SK-N-SH (cell line): ENCODE measurements at regions not wholly inside any gene's neighbourhood (a gene's known extent, or its start where the extent isn't known, plus 50 kb on each side); places are given as distances from the start of the nearest gene placed in this dataset.

Experiments used
- CTCF ChIP-seq: fragments of 200-600 bp; sonication (generic); IDR thresholded peaks from 2 replicates; pipeline ENCODE4 v1.6.1; 2017; ENCODE audit warnings: antibody characterized with exemption, mild to moderate bottlenecking, moderate library complexity
- EZH2phosphoT487 ChIP-seq: fragments of 200-600 bp; sonication (generic); IDR thresholded peaks from 2 replicates; pipeline ENCODE4 v1.6.1; 2017; ENCODE audit warnings: low read depth, mixed run types, mild to moderate bottlenecking, antibody characterized with exemption, moderate library complexity, borderline replicate concordance
- IRF3 ChIP-seq: fragments of 150-350 bp; IDR thresholded peaks from 2 replicates; pipeline ENCODE4 v1.6.1; 2016; ENCODE audit warnings: mild to moderate bottlenecking, low read depth, low read length
- JUND ChIP-seq: IDR thresholded peaks from 2 replicates; pipeline ENCODE4 v1.4.0; 2012
- POLR2AphosphoS5 ChIP-seq: IDR thresholded peaks from 2 replicates; pipeline ENCODE4 v1.6.1; 2012; ENCODE audit warnings: low read depth, low read length
- RAD21 ChIP-seq: IDR thresholded peaks from 2 replicates; pipeline ENCODE4 v1.6.1; 2012; ENCODE audit warnings: mild to moderate bottlenecking, low read length
- REST ChIP-seq: IDR thresholded peaks from 2 replicates; pipeline ENCODE4 v1.6.1; 2012; ENCODE audit warnings: mild to moderate bottlenecking, low read depth, low read length, moderate library complexity
- SIN3A ChIP-seq: IDR thresholded peaks from 2 replicates; pipeline ENCODE4 v1.6.1; 2012; ENCODE audit warnings: low read depth, mild to moderate bottlenecking, low read length, moderate library complexity, borderline replicate concordance
- SMC3 ChIP-seq: IDR thresholded peaks from 2 replicates; pipeline ENCODE4 v1.6.1; 2012; ENCODE audit warnings: low read depth, low read length, improper control_type of control experiment
- TAF1 ChIP-seq: IDR thresholded peaks from 2 replicates; pipeline ENCODE4 v1.6.1; 2012; ENCODE audit warnings: low read depth, mild to moderate bottlenecking, low read length, moderate library complexity, borderline replicate concordance
- TEAD4 ChIP-seq: IDR thresholded peaks from 2 replicates; pipeline ENCODE4 v1.4.0; 2012; ENCODE audit warnings: mild to moderate bottlenecking, borderline replicate concordance; ENCODE audit not compliant: insufficient read depth
- USF2 ChIP-seq: fragments of 150-350 bp; IDR thresholded peaks from 2 replicates; pipeline ENCODE4 v1.6.1; 2017; ENCODE audit warnings: antibody characterized with exemption, low read length, low read depth, borderline replicate concordance

GRCh38 chr3:7813365-7813764, 688.3 kb upstream of the LMCD1 start:
- TF ChIP-seq USF2 (no peak), REST (no peak), CTCF (no peak), SMC3 (no peak), JUND (no peak), IRF3 (no peak), TEAD4 (no peak), SIN3A (no peak), POLR2AphosphoS5 (no peak), RAD21 (no peak), EZH2phosphoT487 (no peak), TAF1 (no peak)
